ENCODE measurements at regions not wholly inside any gene's neighbourhood (a gene's known extent, or its start where the extent isn't known, plus 50 kb on each side); places are given as distances from the start of the nearest gene placed in this dataset.
"Not testable (repeated sequence)": the region's sequence is repeated elsewhere in the genome, so short reads cannot be mapped to it uniquely, and the experiment has no call there.

- H3K4me3 ChIP-seq = no peak overlapping the region
- no peaks in the 10 kb centered on the region for H3K27me3 ChIP-seq
- H3K9me3 ChIP-seq = no peaks in the 10 kb centered on the region
- H3K36me3 ChIP-seq = no peaks in the 10 kb centered on the region
- DNase-seq = no peak
These were observed 361.8 kb upstream of the LUZP2 start for GRCh38 chr11:24134879-24135589.

GRCh38 chr11:24142062-24142461 is 354.8 kb upstream of the LUZP2 start:
- H3K9me3 ChIP-seq = no peaks in the 10 kb centered on the region
- no peak overlapping the region for H3K4me3 ChIP-seq
- H3K36me3 ChIP-seq = no peaks in the 10 kb centered on the region
- no peak for DNase-seq
- H3K27me3 ChIP-seq = no peaks in the 10 kb centered on the region

DNA sequence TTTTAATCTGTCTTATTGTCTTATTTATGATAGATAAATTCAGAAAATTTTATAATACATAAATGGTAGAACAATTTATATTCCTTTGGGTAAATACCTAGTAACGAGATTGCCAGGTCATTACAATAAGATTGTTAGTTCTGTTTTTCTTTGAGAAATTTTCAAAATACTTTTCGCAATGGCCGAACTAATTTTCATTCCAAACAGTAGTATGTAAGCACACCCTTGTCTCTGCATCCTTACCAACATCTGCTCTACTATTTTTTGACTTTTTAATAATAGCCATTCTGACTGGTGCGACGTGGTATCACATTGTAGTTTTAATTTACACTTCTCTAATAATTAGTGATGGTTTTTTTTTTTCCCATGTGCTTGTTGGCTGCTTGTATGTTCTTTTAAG is 351.4 kb upstream of the LUZP2 start:
- H3K27me3 ChIP-seq = no peaks in the 10 kb centered on the region
- no peaks in the 10 kb centered on the region for H3K9me3 ChIP-seq
- no peaks in the 10 kb centered on the region for H3K36me3 ChIP-seq
- no peak overlapping the region for H3K4me3 ChIP-seq
- no peak for DNase-seq

DNA sequence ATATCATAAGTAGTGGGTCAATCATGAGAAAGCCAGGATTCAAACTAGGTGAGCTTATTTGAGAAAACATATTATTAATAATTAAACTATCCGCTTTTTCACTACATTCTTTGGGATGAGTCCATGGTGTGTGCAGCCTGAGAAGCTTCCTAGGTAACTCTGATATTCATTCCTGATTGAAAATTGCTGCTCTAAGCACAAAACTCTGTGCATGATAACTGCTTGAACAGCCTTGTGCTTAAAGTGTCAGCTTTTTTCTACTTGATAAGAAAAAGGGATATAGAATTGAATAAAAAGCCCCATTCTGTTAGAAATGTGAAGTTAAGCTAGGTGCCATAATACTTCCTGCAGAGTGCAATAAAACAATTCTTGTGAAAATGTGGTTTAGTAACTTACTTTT is 343.5 kb upstream of the LUZP2 start:
- no peak for DNase-seq
- Histone ChIP-seq H3K36me3 (no peaks in the 10 kb centered on the region), H3K9me3 (no peaks in the 10 kb centered on the region), H3K4me3 (no peak overlapping the region), H3K27me3 (no peaks in the 10 kb centered on the region)

DNA sequence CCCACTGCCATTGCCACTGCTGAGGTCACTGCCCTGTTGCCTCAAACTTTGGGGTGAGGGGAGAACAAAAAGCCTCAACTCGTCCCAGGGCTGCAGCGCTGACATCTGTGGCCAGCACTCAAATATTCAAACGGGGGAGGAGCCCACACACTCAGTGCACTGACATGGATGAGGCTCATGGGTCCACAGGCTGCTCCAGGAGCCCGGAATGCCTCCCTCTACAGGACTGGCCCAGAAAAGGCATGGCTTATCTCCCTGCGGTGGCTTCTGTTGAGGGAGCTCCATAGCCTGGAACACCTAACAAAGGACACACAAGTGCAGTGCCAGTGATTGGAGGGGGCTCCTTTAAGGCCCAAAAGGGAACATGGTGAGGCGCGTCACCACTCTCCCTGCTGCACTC is 341.1 kb upstream of the LUZP2 start:
- Histone ChIP-seq H3K4me3 (no peak overlapping the region), H3K36me3 (no peaks in the 10 kb centered on the region), H3K9me3 (no peaks in the 10 kb centered on the region), H3K27me3 (no peaks in the 10 kb centered on the region)
- no peak for DNase-seq

GRCh38 chr11:24157316-24157715 is 339.5 kb upstream of the LUZP2 start:
- Histone ChIP-seq H3K9me3 (no peaks in the 10 kb centered on the region), H3K4me3 (no peak overlapping the region), H3K27me3 (no peaks in the 10 kb centered on the region), H3K36me3 (no peaks in the 10 kb centered on the region)
- DNase-seq = no peak

- H3K9me3 ChIP-seq = no peaks in the 10 kb centered on the region
- H3K27me3 ChIP-seq = no peaks in the 10 kb centered on the region
- H3K4me3 ChIP-seq = no peak overlapping the region
- H3K36me3 ChIP-seq = no peaks in the 10 kb centered on the region
- DNase-seq = no peak
These were observed 335.3 kb upstream of the LUZP2 start for GRCh38 chr11:24161587-24161986.

GRCh38 chr11:24163146-24163545 is 333.7 kb upstream of the LUZP2 start:
- Histone ChIP-seq H3K27me3 (no peaks in the 10 kb centered on the region), H3K4me3 (no peak overlapping the region), H3K36me3 (no peaks in the 10 kb centered on the region), H3K9me3 (no peaks in the 10 kb centered on the region)
- DNase-seq = no peak

GRCh38 chr11:24163841-24164240 is 333.0 kb upstream of the LUZP2 start:
- no peak for DNase-seq
- no peaks in the 10 kb centered on the region for H3K27me3 ChIP-seq
- H3K36me3 ChIP-seq = no peaks in the 10 kb centered on the region
- no peak overlapping the region for H3K4me3 ChIP-seq
- no peaks in the 10 kb centered on the region for H3K9me3 ChIP-seq

- Histone ChIP-seq H3K27me3 (no peaks in the 10 kb centered on the region), H3K4me3 (no peak overlapping the region), H3K36me3 (no peaks in the 10 kb centered on the region), H3K9me3 (no peaks in the 10 kb centered on the region)
- DNase-seq = no peak
These were observed 325.0 kb upstream of the LUZP2 start for GRCh38 chr11:24171869-24172268.

- no peaks in the 10 kb centered on the region for H3K27me3 ChIP-seq
- H3K36me3 ChIP-seq = no peaks in the 10 kb centered on the region
- no peaks in the 10 kb centered on the region for H3K9me3 ChIP-seq
- DNase-seq = no peak
- no peak overlapping the region for H3K4me3 ChIP-seq
These were observed 315.3 kb upstream of the LUZP2 start for GRCh38 chr11:24181395-24182047.

GRCh38 chr11:24185535-24185934 is 311.3 kb upstream of the LUZP2 start:
- H3K9me3 ChIP-seq, H3K4me3 ChIP-seq, DNase-seq, H3K27me3 ChIP-seq, H3K36me3 ChIP-seq: not testable (repeated sequence)

DNA sequence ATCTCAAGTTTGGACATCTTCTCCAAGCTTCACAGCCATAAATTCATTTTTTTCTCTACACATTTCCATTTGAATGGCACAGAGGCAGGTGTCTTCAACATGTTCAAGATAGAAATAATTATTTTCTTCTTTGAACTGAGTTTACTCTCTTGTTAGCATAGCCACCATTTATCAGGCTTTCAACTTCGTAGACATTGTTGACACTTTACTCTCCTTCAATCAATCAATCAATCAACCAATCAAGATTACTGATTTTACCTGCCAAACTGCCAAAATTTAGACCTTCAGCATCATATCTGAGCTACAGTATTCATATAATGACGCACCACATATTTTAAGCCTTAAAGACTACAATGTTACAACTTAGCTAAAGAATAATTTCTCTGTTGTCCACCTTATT is 300.1 kb upstream of the LUZP2 start:
- Histone ChIP-seq H3K4me3 (no peak overlapping the region), H3K36me3 (no peaks in the 10 kb centered on the region), H3K9me3 (no peaks in the 10 kb centered on the region), H3K27me3 (no peaks in the 10 kb centered on the region)
- DNase-seq = no peak

DNA sequence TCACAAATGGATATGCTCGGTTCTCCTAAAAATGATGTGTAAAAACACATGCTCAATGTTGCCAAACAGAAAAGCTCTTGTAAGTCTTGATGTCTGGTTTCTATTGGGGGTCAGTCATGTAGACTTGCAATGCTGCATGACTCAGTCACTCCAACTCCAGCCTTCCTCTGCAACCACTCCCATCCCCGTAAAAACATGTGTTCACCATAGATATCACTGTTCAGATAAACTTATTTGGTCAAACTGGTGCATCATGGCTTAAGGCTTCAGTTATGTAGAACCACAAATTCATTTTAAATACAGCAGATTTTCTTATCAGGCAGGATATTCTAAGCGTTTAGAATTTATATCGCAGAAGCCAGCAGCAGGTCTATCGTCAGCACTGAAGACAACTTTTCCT is 298.4 kb upstream of the LUZP2 start:
- DNase-seq = no peak
- no peaks in the 10 kb centered on the region for H3K9me3 ChIP-seq
- H3K4me3 ChIP-seq = no peak overlapping the region
- H3K36me3 ChIP-seq = no peaks in the 10 kb centered on the region
- no peaks in the 10 kb centered on the region for H3K27me3 ChIP-seq

DNA sequence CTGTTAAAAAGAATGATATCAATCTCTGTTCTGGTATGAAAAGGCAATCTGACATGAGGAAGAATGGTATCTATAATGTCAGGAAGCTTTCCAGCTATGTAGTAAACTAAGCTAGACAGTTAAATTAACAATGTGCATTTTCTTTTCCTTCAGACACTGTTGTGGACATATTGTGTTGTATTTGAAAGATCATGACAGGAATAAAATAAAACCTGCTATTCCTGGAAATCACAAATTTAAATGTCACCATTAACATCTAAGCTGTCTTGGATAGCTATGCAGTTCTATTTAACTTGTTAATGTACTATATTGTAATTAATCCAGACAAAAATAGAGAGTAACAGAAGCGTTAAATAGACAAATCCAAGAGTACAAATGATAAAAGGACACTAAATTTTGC is 297.4 kb upstream of the LUZP2 start:
- Histone ChIP-seq H3K9me3 (no peaks in the 10 kb centered on the region), H3K36me3 (no peaks in the 10 kb centered on the region), H3K27me3 (no peaks in the 10 kb centered on the region), H3K4me3 (no peak overlapping the region)
- no peak for DNase-seq

GRCh38 chr11:24206030-24206429 is 290.8 kb upstream of the LUZP2 start:
- Histone ChIP-seq H3K9me3 (no peaks in the 10 kb centered on the region), H3K27me3 (no peaks in the 10 kb centered on the region), H3K4me3 (no peak overlapping the region), H3K36me3 (no peaks in the 10 kb centered on the region)
- DNase-seq = no peak

- no peak overlapping the region for H3K4me3 ChIP-seq
- no peaks in the 10 kb centered on the region for H3K36me3 ChIP-seq
- DNase-seq = no peak
- no peaks in the 10 kb centered on the region for H3K27me3 ChIP-seq
- H3K9me3 ChIP-seq = no peaks in the 10 kb centered on the region
These were observed 290.3 kb upstream of the LUZP2 start for GRCh38 chr11:24206511-24206910.

- Histone ChIP-seq H3K4me3 (no peak overlapping the region), H3K27me3 (no peaks in the 10 kb centered on the region), H3K9me3 (no peaks in the 10 kb centered on the region), H3K36me3 (no peaks in the 10 kb centered on the region)
- no peak for DNase-seq
These were observed 280.4 kb upstream of the LUZP2 start for GRCh38 chr11:24216488-24216887.
